RWPE2 (cell line): ENCODE measurements at regions not wholly inside any gene's neighbourhood (a gene's known extent, or its start where the extent isn't known, plus 50 kb on each side); places are given as distances from the start of the nearest gene placed in this dataset.

ENCODE experiments used
- ATAC-seq: fragments of 200-7000 bp; cut with Tn5 transposase; 3 replicates; pipeline ENCODE4 v1.9.1; 2021; ENCODE audit warnings: low read depth
- DNase-seq: peaks from one replicate; pipeline ENCODE4 v3.0.0-alpha.2; 2020; ENCODE audit warnings: low spot score
- H3K27ac ChIP-seq: fragments of 450-650 bp; 2 replicates; pipeline ENCODE4 v1.5.1; 2017; ENCODE audit warnings: mild to moderate bottlenecking; ENCODE audit not compliant: poor library complexity, severe bottlenecking
- H3K27me3 ChIP-seq: fragments of 250-450 bp; sonication (Bioruptor Pico); 2 replicates; pipeline ENCODE4 v1.5.1; 2021; ENCODE audit warnings: mild to moderate bottlenecking, moderate library complexity; ENCODE audit not compliant: insufficient read depth, poor library complexity, severe bottlenecking
- H3K36me3 ChIP-seq: fragments of 250-450 bp; sonication (Bioruptor Pico); 2 replicates; pipeline ENCODE4 v1.5.1; 2020; ENCODE audit warnings: low read depth, mild to moderate bottlenecking, moderate library complexity
- H3K4me1 ChIP-seq: fragments of 250-450 bp; sonication (Bioruptor Pico); 2 replicates; pipeline ENCODE4 v1.5.1; 2021; ENCODE audit warnings: mild to moderate bottlenecking, moderate library complexity; ENCODE audit not compliant: insufficient read depth, poor library complexity, severe bottlenecking
- H3K4me3 ChIP-seq: fragments of 250-450 bp; sonication (Bioruptor Pico); 2 replicates; pipeline ENCODE4 v1.5.1; 2021; ENCODE audit warnings: mild to moderate bottlenecking, moderate library complexity; ENCODE audit not compliant: severe bottlenecking
- H3K9me3 ChIP-seq: fragments of 250-450 bp; sonication (Bioruptor Pico); 2 replicates; pipeline ENCODE4 v1.5.1; 2021; ENCODE audit warnings: mild to moderate bottlenecking, moderate library complexity; ENCODE audit not compliant: severe bottlenecking
- CTCF ChIP-seq: fragments of 450-650 bp; IDR thresholded peaks from one replicate; pipeline ENCODE4 v1.5.1; 2017; ENCODE audit warnings: mild to moderate bottlenecking, moderate library complexity; ENCODE audit not compliant: poor library complexity, severe bottlenecking

GRCh38 chr14:22384167-22384549 is 204.9 kb downstream of the DAD1 start:
- H3K4me3 ChIP-seq = no peak overlapping the region
- no peak overlapping the region for H3K27ac ChIP-seq
- H3K9me3 ChIP-seq = no peaks in the 10 kb centered on the region
- no peak for TF ChIP-seq CTCF
- H3K4me1 ChIP-seq = peaks cover 11% of the 10 kb centered on the region
- no peak for ATAC-seq
- no peaks in the 10 kb centered on the region for H3K27me3 ChIP-seq
- H3K36me3 ChIP-seq = no peaks in the 10 kb centered on the region
- no peak for DNase-seq

DNA sequence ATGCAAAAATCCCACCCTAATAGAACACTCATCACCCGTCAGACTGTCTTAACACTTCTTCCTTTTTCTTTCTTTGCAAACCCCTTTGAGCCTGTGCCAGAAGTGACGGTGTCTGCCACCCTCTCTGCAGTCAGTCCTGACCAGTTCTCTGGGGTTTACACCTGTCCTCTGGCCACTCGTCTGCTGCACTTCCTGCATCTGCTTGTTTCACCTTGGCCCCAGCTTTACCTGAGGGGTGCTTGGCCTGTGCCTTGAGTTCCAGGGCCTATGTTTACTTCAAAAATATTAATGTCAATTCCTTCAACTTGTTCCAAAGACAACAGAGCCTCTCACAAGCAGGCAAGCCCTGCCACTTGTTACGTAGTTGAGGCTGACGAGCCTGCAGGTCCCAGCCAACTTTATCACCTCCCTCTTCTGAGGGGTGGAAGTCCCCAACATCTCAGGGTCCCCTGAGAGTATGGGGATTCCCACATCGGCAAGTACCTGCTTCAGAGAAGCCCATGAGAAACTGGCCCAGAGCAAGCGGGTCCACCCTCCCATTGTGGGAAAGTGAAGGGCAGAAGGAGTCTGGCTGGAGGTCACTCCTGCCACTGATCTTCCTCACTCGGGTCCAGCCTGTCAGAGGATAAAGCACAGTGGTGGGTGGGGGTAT is 205.4 kb downstream of the DAD1 start:
- no peaks in the 10 kb centered on the region for H3K27me3 ChIP-seq
- no peak for TF ChIP-seq CTCF
- no peak overlapping the region for H3K27ac ChIP-seq
- DNase-seq (no peak), ATAC-seq (no peak)
- H3K4me1 ChIP-seq = peaks cover 8% of the 10 kb centered on the region
- H3K4me3 ChIP-seq = no peak overlapping the region
- H3K9me3 ChIP-seq = no peaks in the 10 kb centered on the region
- no peaks in the 10 kb centered on the region for H3K36me3 ChIP-seq

GRCh38 chr14:22382955-22383354 is 206.1 kb downstream of the DAD1 start:
- TF ChIP-seq CTCF = no peak
- no peaks in the 10 kb centered on the region for H3K36me3 ChIP-seq
- no peaks in the 10 kb centered on the region for H3K9me3 ChIP-seq
- H3K4me1 ChIP-seq = peaks cover 8% of the 10 kb centered on the region
- H3K27ac ChIP-seq = no peak overlapping the region
- ATAC-seq (no peak), DNase-seq (no peak)
- no peaks in the 10 kb centered on the region for H3K27me3 ChIP-seq
- H3K4me3 ChIP-seq = no peak overlapping the region

DNA sequence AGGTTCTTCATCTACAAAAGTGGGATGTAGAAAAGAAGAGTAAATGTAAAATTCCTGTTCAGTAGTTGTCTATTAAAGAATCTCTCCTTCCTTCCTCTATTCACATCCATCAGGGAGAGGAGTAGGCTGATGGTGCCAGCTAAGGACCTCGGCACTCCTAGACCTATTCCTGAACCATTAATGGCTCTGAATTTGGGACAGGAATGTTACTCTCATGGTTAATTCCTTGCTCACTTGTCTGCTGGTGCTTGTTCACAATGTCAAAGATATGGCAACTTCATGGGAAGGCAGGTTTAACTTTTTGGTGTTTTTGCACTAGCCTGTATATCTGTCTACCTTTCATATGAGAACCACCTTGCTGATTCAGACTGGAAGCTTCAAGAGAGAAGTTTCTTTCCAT is 206.6 kb downstream of the DAD1 start:
- H3K4me1 ChIP-seq = peaks cover 8% of the 10 kb centered on the region
- H3K36me3 ChIP-seq = no peaks in the 10 kb centered on the region
- ATAC-seq = no peak
- H3K27me3 ChIP-seq = no peaks in the 10 kb centered on the region
- no peaks in the 10 kb centered on the region for H3K9me3 ChIP-seq
- no peak for DNase-seq
- no peak overlapping the region for H3K4me3 ChIP-seq
- no peak overlapping the region for H3K27ac ChIP-seq
- TF ChIP-seq CTCF = no peak

GRCh38 chr14:22381766-22382165 is 207.3 kb downstream of the DAD1 start:
- Histone ChIP-seq H3K36me3 (no peaks in the 10 kb centered on the region), H3K4me3 (no peak overlapping the region), H3K27ac (no peak overlapping the region), H3K27me3 (no peaks in the 10 kb centered on the region), H3K4me1 (peaks cover 8% of the 10 kb centered on the region), H3K9me3 (no peaks in the 10 kb centered on the region)
- DNase-seq = no peak
- no peak for TF ChIP-seq CTCF
- ATAC-seq = no peak
